ENCODE measurements at regions not wholly inside any gene's neighbourhood (a gene's known extent, or its start where the extent isn't known, plus 50 kb on each side); places are given as distances from the start of the nearest gene placed in this dataset.

DNA sequence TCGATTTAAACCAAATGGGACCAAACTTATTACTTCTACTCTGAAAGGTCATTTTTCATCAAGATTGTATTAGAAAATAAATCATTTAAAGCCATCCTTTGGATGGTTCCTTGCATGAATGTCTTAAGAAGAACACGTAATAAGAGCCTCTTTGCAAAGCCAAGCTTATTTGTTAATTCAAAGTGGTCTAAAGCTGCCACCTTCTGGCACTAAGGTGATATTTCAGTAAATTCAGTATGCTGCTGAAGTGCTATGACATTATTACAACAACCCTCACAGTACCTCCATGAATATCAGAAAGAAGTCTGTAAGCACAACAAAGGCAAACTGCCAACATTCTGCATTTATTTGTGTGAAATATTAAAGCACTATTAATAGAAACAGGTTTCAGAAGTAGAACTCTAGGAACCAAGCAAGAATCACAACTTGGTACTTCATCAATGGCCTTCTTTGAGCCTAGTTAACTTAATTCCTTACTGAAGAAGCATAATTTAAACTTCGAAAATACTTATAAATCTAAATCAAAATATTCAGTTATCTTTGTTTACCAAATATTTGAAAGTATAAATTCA, 53.1 kb upstream of the TYRP1 start:
- no peak overlapping the region for H3K4me3 ChIP-seq
- H3K27ac ChIP-seq = no peak overlapping the region
- TF ChIP-seq, protein P1, sequence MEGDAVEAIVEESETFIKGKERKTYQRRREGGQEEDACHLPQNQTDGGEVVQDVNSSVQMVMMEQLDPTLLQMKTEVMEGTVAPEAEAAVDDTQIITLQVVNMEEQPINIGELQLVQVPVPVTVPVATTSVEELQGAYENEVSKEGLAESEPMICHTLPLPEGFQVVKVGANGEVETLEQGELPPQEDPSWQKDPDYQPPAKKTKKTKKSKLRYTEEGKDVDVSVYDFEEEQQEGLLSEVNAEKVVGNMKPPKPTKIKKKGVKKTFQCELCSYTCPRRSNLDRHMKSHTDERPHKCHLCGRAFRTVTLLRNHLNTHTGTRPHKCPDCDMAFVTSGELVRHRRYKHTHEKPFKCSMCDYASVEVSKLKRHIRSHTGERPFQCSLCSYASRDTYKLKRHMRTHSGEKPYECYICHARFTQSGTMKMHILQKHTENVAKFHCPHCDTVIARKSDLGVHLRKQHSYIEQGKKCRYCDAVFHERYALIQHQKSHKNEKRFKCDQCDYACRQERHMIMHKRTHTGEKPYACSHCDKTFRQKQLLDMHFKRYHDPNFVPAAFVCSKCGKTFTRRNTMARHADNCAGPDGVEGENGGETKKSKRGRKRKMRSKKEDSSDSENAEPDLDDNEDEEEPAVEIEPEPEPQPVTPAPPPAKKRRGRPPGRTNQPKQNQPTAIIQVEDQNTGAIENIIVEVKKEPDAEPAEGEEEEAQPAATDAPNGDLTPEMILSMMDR (IDR thresholded peaks at IDR 0.05) = no peak
- no peak for DNase-seq (ENCODE audit: low spot score)

DNA sequence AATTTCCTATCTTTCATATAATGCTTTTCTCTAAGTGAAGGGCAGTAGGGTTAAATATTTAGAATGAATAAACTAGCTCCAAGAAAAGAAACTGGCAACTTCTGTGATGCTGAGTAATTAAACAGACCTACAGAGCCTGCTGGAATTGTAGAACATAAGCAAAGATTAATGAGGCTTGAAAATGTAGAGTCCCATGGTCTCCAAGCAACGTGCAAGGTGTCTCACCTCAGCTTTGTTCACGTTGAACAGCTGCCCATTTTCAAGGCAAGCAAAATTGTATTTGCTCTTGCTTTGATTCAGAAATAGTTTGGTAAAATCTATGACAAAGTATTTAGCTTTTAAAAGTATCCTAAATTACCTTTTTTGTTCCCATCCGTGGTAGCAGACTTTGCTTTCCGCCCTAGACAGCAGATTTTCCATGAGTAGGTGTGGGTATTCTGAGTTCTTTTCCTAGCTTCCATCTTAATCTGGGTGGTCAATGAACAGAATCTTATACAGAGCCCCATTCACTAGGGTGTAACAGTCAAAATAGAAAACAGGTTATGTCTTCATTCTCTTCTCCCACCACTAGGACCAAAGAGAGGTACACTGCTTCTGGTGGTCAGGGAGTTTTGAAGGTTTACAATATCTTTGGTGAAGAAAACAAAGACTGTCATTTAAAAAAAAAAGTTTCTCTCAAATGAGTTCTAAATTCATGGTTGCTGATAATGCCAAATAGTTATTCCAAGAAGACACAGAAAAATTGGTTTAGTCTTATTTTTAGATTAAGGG, 52.1 kb upstream of the TYRP1 start:
- H3K4me3 ChIP-seq = no peak overlapping the region
- no peak overlapping the region for H3K27ac ChIP-seq
- TF ChIP-seq, protein P1 (IDR thresholded peaks at IDR 0.05) = no peak
- no peak for DNase-seq (ENCODE audit: low spot score)

Measured in coronary artery (tissue), 2 donors.